Suprapubic skin (tissue), 4 donors: ENCODE measurements at regions not wholly inside any gene's neighbourhood (a gene's known extent, or its start where the extent isn't known, plus 50 kb on each side); places are given as distances from the start of the nearest gene placed in this dataset.

ENCODE experiments used
- POLR2A ChIP-seq, 2 donors: fragments of 450-650 bp; IDR thresholded peaks; one replicate each; pipeline ENCODE4 v1.6.1; 2017; ENCODE audit warnings: antibody characterized with exemption in 2 of 2, mild to moderate bottlenecking in 2 of 2, moderate library complexity in 2 of 2
- POLR2AphosphoS5 ChIP-seq, 3 donors: sonication (generic); formaldehyde crosslinking; IDR thresholded peaks; one replicate each; pipeline ENCODE4 v1.6.1; 2017; ENCODE audit warnings: antibody characterized with exemption in 3 of 3
- TF ChIP-seq, protein P1 (sequence below), 2 donors: fragments of 200-600 bp in 1 of 2; fragments of 450-650 bp in 1 of 2; sonication (generic) in 1 of 2; IDR thresholded peaks; one replicate each; pipeline ENCODE4 v1.5.1; 2016 to 2019; ENCODE audit warnings: antibody characterized with exemption in 2 of 2, mild to moderate bottlenecking in 1 of 2, moderate library complexity in 1 of 2

DNA sequence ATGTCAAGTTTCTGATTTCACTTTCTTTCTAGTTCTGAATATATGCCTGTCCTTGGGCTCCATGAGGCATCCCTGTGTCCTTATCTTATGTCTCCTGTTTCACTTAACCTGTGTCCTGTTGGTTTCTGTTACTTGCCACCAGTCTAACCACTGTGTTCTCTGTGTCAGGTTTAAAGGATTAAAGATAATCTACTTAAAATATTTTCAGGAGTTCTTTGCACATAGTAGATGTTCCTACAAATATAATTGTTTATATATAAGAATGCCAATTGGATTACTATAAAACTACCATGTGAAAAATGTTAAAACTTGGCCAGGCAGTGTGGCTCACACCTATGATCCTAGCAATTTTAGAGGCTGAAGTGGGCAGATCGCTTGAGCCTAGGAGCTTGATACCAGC, 406.4 kb downstream of the CCER1 start:
- TF ChIP-seq, protein P1, sequence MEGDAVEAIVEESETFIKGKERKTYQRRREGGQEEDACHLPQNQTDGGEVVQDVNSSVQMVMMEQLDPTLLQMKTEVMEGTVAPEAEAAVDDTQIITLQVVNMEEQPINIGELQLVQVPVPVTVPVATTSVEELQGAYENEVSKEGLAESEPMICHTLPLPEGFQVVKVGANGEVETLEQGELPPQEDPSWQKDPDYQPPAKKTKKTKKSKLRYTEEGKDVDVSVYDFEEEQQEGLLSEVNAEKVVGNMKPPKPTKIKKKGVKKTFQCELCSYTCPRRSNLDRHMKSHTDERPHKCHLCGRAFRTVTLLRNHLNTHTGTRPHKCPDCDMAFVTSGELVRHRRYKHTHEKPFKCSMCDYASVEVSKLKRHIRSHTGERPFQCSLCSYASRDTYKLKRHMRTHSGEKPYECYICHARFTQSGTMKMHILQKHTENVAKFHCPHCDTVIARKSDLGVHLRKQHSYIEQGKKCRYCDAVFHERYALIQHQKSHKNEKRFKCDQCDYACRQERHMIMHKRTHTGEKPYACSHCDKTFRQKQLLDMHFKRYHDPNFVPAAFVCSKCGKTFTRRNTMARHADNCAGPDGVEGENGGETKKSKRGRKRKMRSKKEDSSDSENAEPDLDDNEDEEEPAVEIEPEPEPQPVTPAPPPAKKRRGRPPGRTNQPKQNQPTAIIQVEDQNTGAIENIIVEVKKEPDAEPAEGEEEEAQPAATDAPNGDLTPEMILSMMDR (IDR thresholded peaks at IDR 0.05): no peak
- TF ChIP-seq POLR2A (IDR thresholded peaks at IDR 0.05) (no peak), POLR2AphosphoS5 (IDR thresholded peaks at IDR 0.05) (no peak)
